ENCODE measurements at regions not wholly inside any gene's neighbourhood (a gene's known extent, or its start where the extent isn't known, plus 50 kb on each side); places are given as distances from the start of the nearest gene placed in this dataset.

- TF ChIP-seq POLR2A (IDR thresholded peaks at IDR 0.05) = no peak
- TF ChIP-seq CTCF (IDR thresholded peaks at IDR 0.05) = no peak
These were observed 714.1 kb downstream of the STIM2 start for GRCh38 chr4:27574743-27575142.
